Keratinocyte (primary cell): ENCODE measurements at regions not wholly inside any gene's neighbourhood (a gene's known extent, or its start where the extent isn't known, plus 50 kb on each side); places are given as distances from the start of the nearest gene placed in this dataset.

Experiments used
- DNase-seq: peaks from one replicate; pipeline ENCODE4 v3.0.0-alpha.2; 2011; ENCODE audit warnings: low read depth, missing footprints, low spot score
- FAIRE-seq: peaks from 2 replicates; lab custom pipeline; 2011; peaks lifted over from hg19 to GRCh38; lab: Jason Lieb, UNC
- H2AFZ ChIP-seq: 2 replicates; pipeline ENCODE4 v1.6.0; 2012; ENCODE audit warnings: low read length, control low read depth, inconsistent platforms; ENCODE audit not compliant: control insufficient read depth
- H3K27ac ChIP-seq: 2 replicates; pipeline ENCODE4 v1.5.1; 2011; ENCODE audit warnings: low read length; ENCODE audit not compliant: control insufficient read depth, insufficient read depth
- H3K27me3 ChIP-seq: 3 replicates; pipeline ENCODE4 v1.6.0; 2011; ENCODE audit warnings: low read length; ENCODE audit not compliant: control insufficient read depth, insufficient read depth; ENCODE audit errors: extremely low read depth
- H3K36me3 ChIP-seq, 2 experiments: 2 replicates in 1 of 2; 3 replicates in 1 of 2; pipeline ENCODE4 v1.5.1; 2011; ENCODE audit warnings: low read length in 2 of 2, mild to moderate bottlenecking in 1 of 2; ENCODE audit not compliant: control insufficient read depth in 2 of 2, insufficient read depth in 2 of 2; ENCODE audit errors: extremely low read depth in 1 of 2
- H3K4me1 ChIP-seq: 3 replicates; pipeline ENCODE4 v1.5.1; 2011; ENCODE audit warnings: low read length; ENCODE audit not compliant: control insufficient read depth, insufficient read depth; ENCODE audit errors: extremely low read depth
- H3K4me2 ChIP-seq: 3 replicates; pipeline ENCODE4 v1.6.0; 2011; ENCODE audit warnings: low read depth, low read length; ENCODE audit not compliant: control insufficient read depth, insufficient read depth; ENCODE audit errors: extremely low read depth
- H3K4me3 ChIP-seq, 3 experiments: fragments of 200-600 bp in 1 of 3; sonication (generic) in 1 of 3; 2 replicates in 2 of 3; 3 replicates in 1 of 3; pipeline ENCODE4 v1.5.1; 2011 to 2016; ENCODE audit warnings: low read length in 3 of 3, mild to moderate bottlenecking in 3 of 3, control low read depth in 2 of 3, inconsistent platforms in 1 of 3, low read depth in 1 of 3, mixed read lengths in 1 of 3, mixed run types in 1 of 3, moderate library complexity in 1 of 3; ENCODE audit not compliant: control insufficient read depth in 2 of 3, insufficient read depth in 2 of 3; ENCODE audit errors: extremely low read depth in 1 of 3
- H3K79me2 ChIP-seq: 2 replicates; pipeline ENCODE4 v1.6.0; 2012; ENCODE audit warnings: low read length; ENCODE audit not compliant: control insufficient read depth, insufficient read depth
- H3K9ac ChIP-seq: 3 replicates; pipeline ENCODE4 v1.6.0; 2011; ENCODE audit warnings: low read length; ENCODE audit not compliant: control insufficient read depth, insufficient read depth; ENCODE audit errors: extremely low read depth
- H3K9me1 ChIP-seq: 3 replicates; pipeline ENCODE4 v1.6.0; 2011; ENCODE audit warnings: low read length; ENCODE audit not compliant: control insufficient read depth, insufficient read depth; ENCODE audit errors: extremely low read depth
- H3K9me3 ChIP-seq: 2 replicates; pipeline ENCODE4 v1.5.1; 2012; ENCODE audit warnings: low read depth, low read length; ENCODE audit not compliant: control insufficient read depth
- H4K20me1 ChIP-seq: 3 replicates; pipeline ENCODE4 v1.6.0; 2011; ENCODE audit warnings: low read length; ENCODE audit not compliant: control insufficient read depth, insufficient read depth; ENCODE audit errors: extremely low read depth
- CTCF ChIP-seq, 3 experiments: IDR thresholded peaks in 1 of 3; conservative IDR thresholded peaks in 1 of 3; optimal IDR thresholded peaks in 1 of 3; 2 replicates in 2 of 3; 3 replicates in 1 of 3; pipeline versions ENCODE3 to v1.5.1; 2011; ENCODE audit warnings: low read length in 3 of 3, mild to moderate bottlenecking in 3 of 3, moderate library complexity in 2 of 3, control low read depth in 1 of 3, inconsistent platforms in 1 of 3; ENCODE audit not compliant: insufficient read depth in 2 of 3; ENCODE audit errors: extremely low read depth in 1 of 3
- EZH2 ChIP-seq: IDR thresholded peaks from one replicate; pipeline ENCODE4 v1.6.1; 2012; ENCODE audit warnings: inconsistent platforms, mild to moderate bottlenecking, low read length, moderate library complexity
- dilution Hi-C: fragments of 300-500 bp; cut with MboI; formaldehyde crosslinking; loops from one replicate; pipeline ENCODE4 v1.7.0; 2020; ENCODE audit warnings: low sequenced_read_pairs; ENCODE audit not compliant: extremely low pct_ligation_motif_present

- TF ChIP-seq EZH2 (no peak), CTCF (optimal IDR thresholded peaks at IDR 0.05 in 1 of 3, IDR thresholded peaks at IDR 0.05 in 1 of 3, conservative IDR thresholded peaks at IDR 0.05 in 1 of 3; ENCODE audit: extremely low read depth in 1 of 3, insufficient read depth in 2 of 3, low read length in 3 of 3) (no peak)
- Histone ChIP-seq H3K27ac (no peak overlapping the region), H2AFZ (no peak overlapping the region), H3K79me2 (no peaks in the 10 kb centered on the region), H3K4me1 (no peaks in the 10 kb centered on the region), H3K9me1 (no peaks in the 10 kb centered on the region), H3K9ac (no peak overlapping the region), H3K36me3 (no peaks in the 10 kb centered on the region), H3K9me3 (no peaks in the 10 kb centered on the region), H3K4me2 (no peak overlapping the region), H3K27me3 (no peaks in the 10 kb centered on the region), H4K20me1 (no peaks in the 10 kb centered on the region), H3K4me3 (no peak overlapping the region)
- dilution Hi-C loops: no loop called here
- DNase-seq (no peak), FAIRE-seq (no peak)
These were observed 80.5 kb upstream of the ENPEP start for GRCh38 chr4:110395421-110395820.

- Histone ChIP-seq H3K9ac (no peak overlapping the region), H4K20me1 (no peaks in the 10 kb centered on the region), H3K27ac (no peak overlapping the region), H3K4me1 (no peaks in the 10 kb centered on the region), H3K4me3 (no peak overlapping the region), H3K79me2 (no peaks in the 10 kb centered on the region), H3K4me2 (no peak overlapping the region), H3K9me3 (no peaks in the 10 kb centered on the region), H3K27me3 (no peaks in the 10 kb centered on the region), H2AFZ (no peak overlapping the region), H3K9me1 (no peaks in the 10 kb centered on the region), H3K36me3 (no peaks in the 10 kb centered on the region)
- dilution Hi-C loops: no loop called here
- TF ChIP-seq EZH2: no peak
- TF ChIP-seq CTCF (optimal IDR thresholded peaks at IDR 0.05 in 1 of 3, IDR thresholded peaks at IDR 0.05 in 1 of 3, conservative IDR thresholded peaks at IDR 0.05 in 1 of 3; ENCODE audit: extremely low read depth in 1 of 3, insufficient read depth in 2 of 3, low read length in 3 of 3): no peak
- no peak for FAIRE-seq
- DNase-seq: no peak
These were observed 81.1 kb upstream of the ENPEP start for GRCh38 chr4:110394871-110395270.
